DND-41 (cell line): ENCODE measurements at regions not wholly inside any gene's neighbourhood (a gene's known extent, or its start where the extent isn't known, plus 50 kb on each side); places are given as distances from the start of the nearest gene placed in this dataset.

Experiments
- EZH2 ChIP-seq: IDR thresholded peaks from 3 replicates; pipeline ENCODE4 v1.6.1; 2012; ENCODE audit warnings: borderline replicate concordance, low read depth, mild to moderate bottlenecking, moderate library complexity, low read length, inconsistent platforms; ENCODE audit not compliant: severe bottlenecking
- TF ChIP-seq, protein P1 (sequence below): IDR thresholded peaks from 2 replicates; pipeline ENCODE4 v1.5.1; 2012; ENCODE audit warnings: borderline replicate concordance, low read length, moderate library complexity, mild to moderate bottlenecking; ENCODE audit not compliant: poor library complexity, severe bottlenecking; ENCODE audit errors: extremely low read depth

DNA sequence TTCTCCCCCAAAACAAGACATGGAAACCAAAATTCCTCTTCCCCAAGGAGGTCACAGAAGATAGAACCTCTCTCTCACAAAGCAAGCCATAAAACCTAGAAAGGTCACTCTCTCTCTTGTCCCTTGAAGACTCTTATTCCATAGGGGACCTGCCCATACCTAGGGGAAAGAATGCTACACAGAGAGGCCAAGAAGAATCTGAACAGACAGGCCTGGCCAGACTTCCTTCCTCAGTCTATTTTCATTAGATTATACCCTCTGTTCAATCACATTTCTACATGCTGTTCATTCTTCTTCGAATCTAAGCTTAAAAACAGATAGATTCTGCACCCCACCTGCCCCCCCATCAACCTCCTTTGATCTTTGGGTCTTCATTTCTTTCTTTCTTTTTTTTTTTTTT, 206.8 kb downstream of the TLE4 start:
- TF ChIP-seq EZH2: no peak
- TF ChIP-seq, protein P1, sequence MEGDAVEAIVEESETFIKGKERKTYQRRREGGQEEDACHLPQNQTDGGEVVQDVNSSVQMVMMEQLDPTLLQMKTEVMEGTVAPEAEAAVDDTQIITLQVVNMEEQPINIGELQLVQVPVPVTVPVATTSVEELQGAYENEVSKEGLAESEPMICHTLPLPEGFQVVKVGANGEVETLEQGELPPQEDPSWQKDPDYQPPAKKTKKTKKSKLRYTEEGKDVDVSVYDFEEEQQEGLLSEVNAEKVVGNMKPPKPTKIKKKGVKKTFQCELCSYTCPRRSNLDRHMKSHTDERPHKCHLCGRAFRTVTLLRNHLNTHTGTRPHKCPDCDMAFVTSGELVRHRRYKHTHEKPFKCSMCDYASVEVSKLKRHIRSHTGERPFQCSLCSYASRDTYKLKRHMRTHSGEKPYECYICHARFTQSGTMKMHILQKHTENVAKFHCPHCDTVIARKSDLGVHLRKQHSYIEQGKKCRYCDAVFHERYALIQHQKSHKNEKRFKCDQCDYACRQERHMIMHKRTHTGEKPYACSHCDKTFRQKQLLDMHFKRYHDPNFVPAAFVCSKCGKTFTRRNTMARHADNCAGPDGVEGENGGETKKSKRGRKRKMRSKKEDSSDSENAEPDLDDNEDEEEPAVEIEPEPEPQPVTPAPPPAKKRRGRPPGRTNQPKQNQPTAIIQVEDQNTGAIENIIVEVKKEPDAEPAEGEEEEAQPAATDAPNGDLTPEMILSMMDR: no peak
